ENCODE measurements at regions not wholly inside any gene's neighbourhood (a gene's known extent, or its start where the extent isn't known, plus 50 kb on each side); places are given as distances from the start of the nearest gene placed in this dataset.
A peak's percentile ranks its signal among the peaks of the same experiment; 100 is the strongest.

DNA sequence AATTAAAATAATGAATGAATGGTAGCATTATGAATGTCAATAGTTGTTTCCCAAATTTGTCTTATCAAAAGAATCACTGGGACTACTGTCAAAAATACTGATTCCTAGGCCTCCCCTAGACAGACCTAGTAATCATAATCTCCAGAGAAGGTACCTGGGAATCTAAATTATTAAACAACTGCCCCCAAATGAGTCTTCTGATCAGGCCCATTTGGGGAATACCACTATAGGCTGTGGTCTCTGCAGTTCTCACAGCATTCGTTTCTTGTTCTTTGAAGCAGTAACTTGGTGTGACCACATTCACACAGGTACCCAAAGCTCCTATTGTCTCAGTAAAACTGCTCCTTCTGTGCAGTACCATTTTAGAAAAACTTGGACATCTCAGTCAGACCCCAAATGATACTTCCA, 230.9 kb downstream of the PIK3R1 start:
- peaks cover 0 to 24% (median 0%) of the 10 kb centered on the region in 3 donors for H3K4me1 ChIP-seq (ENCODE audit: control insufficient read depth in 2 of 3, insufficient read depth in 2 of 3, low read depth in 1 of 3, low read length in 3 of 3)
- H3K27ac ChIP-seq (ENCODE audit: low read depth in 2 of 2, low read length in 2 of 2): peak overlapping the region in 1 of 2 donors; percentile 18
- H3K4me3 ChIP-seq (ENCODE audit: low read length in 3 of 3): no peak overlapping the region
- H3K9me3 ChIP-seq (ENCODE audit: control insufficient read depth in 2 of 3, insufficient read depth in 1 of 3, low read length in 3 of 3): no peaks in the 10 kb centered on the region
- no peaks in the 10 kb centered on the region for H3K36me3 ChIP-seq (ENCODE audit: control insufficient read depth in 2 of 3, insufficient read depth in 3 of 3, low read length in 3 of 3)
- peak overlapping the region in 1 of 3 donors; percentile 22 for H3K9ac ChIP-seq (ENCODE audit: low read length in 3 of 3)
- intact Hi-C loops (cut with DNase I): no loop called here
- no peak for DNase-seq
- TF ChIP-seq, protein P1, sequence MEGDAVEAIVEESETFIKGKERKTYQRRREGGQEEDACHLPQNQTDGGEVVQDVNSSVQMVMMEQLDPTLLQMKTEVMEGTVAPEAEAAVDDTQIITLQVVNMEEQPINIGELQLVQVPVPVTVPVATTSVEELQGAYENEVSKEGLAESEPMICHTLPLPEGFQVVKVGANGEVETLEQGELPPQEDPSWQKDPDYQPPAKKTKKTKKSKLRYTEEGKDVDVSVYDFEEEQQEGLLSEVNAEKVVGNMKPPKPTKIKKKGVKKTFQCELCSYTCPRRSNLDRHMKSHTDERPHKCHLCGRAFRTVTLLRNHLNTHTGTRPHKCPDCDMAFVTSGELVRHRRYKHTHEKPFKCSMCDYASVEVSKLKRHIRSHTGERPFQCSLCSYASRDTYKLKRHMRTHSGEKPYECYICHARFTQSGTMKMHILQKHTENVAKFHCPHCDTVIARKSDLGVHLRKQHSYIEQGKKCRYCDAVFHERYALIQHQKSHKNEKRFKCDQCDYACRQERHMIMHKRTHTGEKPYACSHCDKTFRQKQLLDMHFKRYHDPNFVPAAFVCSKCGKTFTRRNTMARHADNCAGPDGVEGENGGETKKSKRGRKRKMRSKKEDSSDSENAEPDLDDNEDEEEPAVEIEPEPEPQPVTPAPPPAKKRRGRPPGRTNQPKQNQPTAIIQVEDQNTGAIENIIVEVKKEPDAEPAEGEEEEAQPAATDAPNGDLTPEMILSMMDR (IDR thresholded peaks at IDR 0.05; ENCODE audit: borderline replicate concordance, extremely low read depth, insufficient read depth): no peak
- FAIRE-seq: no peak
- no peaks in the 10 kb centered on the region for H3K27me3 ChIP-seq (ENCODE audit: control insufficient read depth, insufficient read depth, low read length)

DNA sequence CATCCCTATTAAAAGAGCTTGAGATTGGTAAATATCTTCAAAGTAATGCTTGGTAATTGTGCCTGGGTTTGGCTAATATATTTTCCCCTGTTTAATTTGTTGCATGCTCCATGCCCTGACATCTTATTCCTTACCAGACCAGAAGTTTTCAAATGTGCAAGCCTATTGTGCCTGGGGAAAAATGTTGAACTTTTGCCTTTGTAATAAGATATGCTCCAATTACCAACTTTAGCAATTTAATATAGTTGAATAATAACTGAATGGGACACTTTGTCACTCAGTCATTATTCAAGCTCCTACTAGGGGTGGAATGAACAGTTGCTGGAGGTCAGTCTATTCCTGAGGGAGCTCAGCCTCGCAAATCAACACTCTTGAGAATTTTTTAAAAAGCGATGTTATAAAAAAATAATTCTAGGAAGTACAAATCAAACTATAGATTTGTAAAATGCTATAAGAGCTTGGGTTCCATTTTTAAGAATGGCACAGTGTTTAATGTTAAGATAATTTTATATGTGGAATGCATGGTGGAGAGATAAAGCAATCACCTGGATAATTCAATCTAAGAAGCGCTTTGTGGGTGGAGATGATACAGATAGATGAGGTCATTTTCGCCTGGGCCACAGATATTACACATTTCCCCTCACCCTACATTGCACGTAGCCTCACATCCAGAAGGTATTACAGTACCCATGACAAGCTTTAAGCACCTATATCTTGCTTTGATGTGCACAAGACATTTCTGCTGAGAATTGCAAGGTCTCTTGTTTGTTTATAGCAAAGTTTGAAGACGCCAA, 231.8 kb downstream of the PIK3R1 start:
- Histone ChIP-seq H3K27me3 (ENCODE audit: control insufficient read depth, insufficient read depth, low read length) (no peaks in the 10 kb centered on the region), H3K9me3 (ENCODE audit: control insufficient read depth in 2 of 3, insufficient read depth in 1 of 3, low read length in 3 of 3) (no peaks in the 10 kb centered on the region), H3K4me3 (ENCODE audit: low read length in 3 of 3) (no peak overlapping the region), H3K9ac (ENCODE audit: low read length in 3 of 3) (no peak overlapping the region), H3K4me1 (ENCODE audit: control insufficient read depth in 2 of 3, insufficient read depth in 2 of 3, low read depth in 1 of 3, low read length in 3 of 3) (peaks cover 0 to 24% (median 0%) of the 10 kb centered on the region in 3 donors), H3K27ac (ENCODE audit: low read depth in 2 of 2, low read length in 2 of 2) (peak overlapping the region in 1 of 2 donors; percentile 47), H3K36me3 (ENCODE audit: control insufficient read depth in 2 of 3, insufficient read depth in 3 of 3, low read length in 3 of 3) (no peaks in the 10 kb centered on the region)
- FAIRE-seq (peak; percentile 93), DNase-seq (peak in 2 of 5 donors; percentile 73 to 74)
- TF ChIP-seq, protein P1 (IDR thresholded peaks at IDR 0.05; ENCODE audit: borderline replicate concordance, extremely low read depth, insufficient read depth): no peak
- intact Hi-C loops (cut with DNase I): no loop called here

GRCh38 chr5:68449380-68449779, 233.8 kb downstream of the PIK3R1 start:
- Histone ChIP-seq H3K9ac (ENCODE audit: low read length in 3 of 3) (no peak overlapping the region), H3K4me3 (ENCODE audit: low read length in 3 of 3) (no peak overlapping the region), H3K27ac (ENCODE audit: low read depth in 2 of 2, low read length in 2 of 2) (no peak overlapping the region), H3K36me3 (ENCODE audit: control insufficient read depth in 2 of 3, insufficient read depth in 3 of 3, low read length in 3 of 3) (no peaks in the 10 kb centered on the region), H3K27me3 (ENCODE audit: control insufficient read depth, insufficient read depth, low read length) (no peaks in the 10 kb centered on the region), H3K4me1 (ENCODE audit: control insufficient read depth in 2 of 3, insufficient read depth in 2 of 3, low read depth in 1 of 3, low read length in 3 of 3) (peaks cover 0 to 24% (median 0%) of the 10 kb centered on the region in 3 donors), H3K9me3 (ENCODE audit: control insufficient read depth in 2 of 3, insufficient read depth in 1 of 3, low read length in 3 of 3) (no peaks in the 10 kb centered on the region)
- TF ChIP-seq, protein P1 (IDR thresholded peaks at IDR 0.05; ENCODE audit: borderline replicate concordance, extremely low read depth, insufficient read depth): no peak
- FAIRE-seq: no peak
- DNase-seq: no peak
- intact Hi-C loops (cut with DNase I): no loop called here

Measured in kidney (tissue), 13 donors.